Central memory CD8-positive, alpha-beta T cell (primary cell): ENCODE measurements at regions not wholly inside any gene's neighbourhood (a gene's known extent, or its start where the extent isn't known, plus 50 kb on each side); places are given as distances from the start of the nearest gene placed in this dataset.
"Not testable (repeated sequence)": the region's sequence is repeated elsewhere in the genome, so short reads cannot be mapped to it uniquely, and the experiment has no call there.

Source experiments
- ATAC-seq: fragments of 150-1000 bp; cut with Tn5 transposase; replicated peaks from 2 replicates; pipeline ENCODE4 v1.10.0; 2022; ENCODE audit warnings: mild to moderate bottlenecking, moderate FRiP score, moderate number of reproducible peaks; ENCODE audit not compliant: poor library complexity, severe bottlenecking; ENCODE audit errors: extremely low read depth
- DNase-seq, 2 donors: peaks; one replicate each; pipeline ENCODE4 v3.0.0; 2021; ENCODE audit warnings: low spot score in 2 of 2
- H3K27ac Mint-ChIP-seq: one replicate; pipeline ENCODE4 v1.8.0; 2022; ENCODE audit warnings: low read depth, mild to moderate bottlenecking, moderate library complexity, mixed read lengths
- H3K27me3 Mint-ChIP-seq: one replicate; pipeline ENCODE4 v1.8.0; 2022; ENCODE audit warnings: mixed read lengths
- H3K36me3 Mint-ChIP-seq: one replicate; pipeline ENCODE4 v1.8.0; 2022; ENCODE audit warnings: mild to moderate bottlenecking, moderate library complexity, mixed read lengths; ENCODE audit not compliant: insufficient read depth
- H3K4me1 Mint-ChIP-seq: one replicate; pipeline ENCODE4 v1.8.0; 2022; ENCODE audit warnings: mixed read lengths
- H3K4me3 Mint-ChIP-seq: one replicate; pipeline ENCODE4 v1.8.0; 2022; ENCODE audit warnings: mild to moderate bottlenecking, moderate library complexity, mixed read lengths
- H3K9me3 Mint-ChIP-seq: one replicate; pipeline ENCODE4 v1.8.0; 2022; ENCODE audit warnings: mixed read lengths

DNA sequence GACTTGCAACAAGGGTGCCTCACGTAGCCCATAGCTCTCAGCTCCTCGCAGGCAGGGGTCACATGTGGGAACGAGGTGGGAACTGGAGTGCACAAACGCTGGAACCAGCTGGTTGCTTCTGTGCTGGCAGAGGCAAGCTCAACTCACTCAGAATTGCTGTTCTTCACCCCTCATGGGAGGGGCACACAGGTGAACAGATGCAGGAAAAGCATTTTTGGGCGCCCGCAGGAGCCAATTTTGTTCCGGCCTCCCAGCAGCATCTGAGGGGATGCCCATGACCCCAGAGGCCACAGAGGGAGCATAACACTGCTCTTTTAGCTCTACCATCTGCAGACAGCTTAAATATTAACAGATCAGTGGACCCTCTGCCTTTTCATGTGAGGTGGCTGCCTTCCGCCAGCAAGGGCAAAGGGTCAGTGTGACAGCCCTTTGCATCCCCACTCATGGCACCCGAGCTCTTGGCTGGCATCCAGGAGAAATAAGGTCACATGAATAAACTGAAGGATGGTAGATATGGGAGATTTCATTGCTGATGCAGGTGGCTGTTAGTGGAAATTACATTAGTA is 196.2 kb downstream of the SLCO4C1 start:
- no peaks in the 10 kb centered on the region for H3K9me3 Mint-ChIP-seq
- no peaks in the 10 kb centered on the region for H3K27me3 Mint-ChIP-seq
- no peaks in the 10 kb centered on the region for H3K4me1 Mint-ChIP-seq
- DNase-seq: no peak
- H3K4me3 Mint-ChIP-seq: no peak overlapping the region
- H3K36me3 Mint-ChIP-seq: no peaks in the 10 kb centered on the region
- no peak for ATAC-seq
- H3K27ac Mint-ChIP-seq: no peak overlapping the region

DNA sequence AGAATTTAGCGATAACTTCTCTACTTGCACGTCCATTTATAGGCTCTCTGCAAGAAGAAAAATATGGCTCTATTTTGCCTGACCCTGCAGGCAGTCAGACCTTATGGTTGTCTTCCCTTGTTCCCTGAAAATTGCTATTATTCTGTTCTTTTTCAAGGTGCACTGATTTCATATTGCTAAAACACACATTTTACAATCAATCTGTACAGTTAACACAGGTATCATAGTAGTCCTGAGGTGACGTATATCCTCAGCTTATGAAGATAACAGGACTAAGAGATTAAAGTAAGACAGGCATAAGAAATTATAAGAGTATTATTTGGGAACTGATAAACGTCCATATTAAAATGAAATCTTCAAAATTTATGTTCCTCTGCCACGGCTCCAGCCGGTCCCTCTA is 197.0 kb downstream of the SLCO4C1 start:
- ATAC-seq, H3K36me3 Mint-ChIP-seq, H3K9me3 Mint-ChIP-seq, DNase-seq, H3K4me3 Mint-ChIP-seq, H3K27ac Mint-ChIP-seq, H3K27me3 Mint-ChIP-seq, H3K4me1 Mint-ChIP-seq: not testable (repeated sequence)

DNA sequence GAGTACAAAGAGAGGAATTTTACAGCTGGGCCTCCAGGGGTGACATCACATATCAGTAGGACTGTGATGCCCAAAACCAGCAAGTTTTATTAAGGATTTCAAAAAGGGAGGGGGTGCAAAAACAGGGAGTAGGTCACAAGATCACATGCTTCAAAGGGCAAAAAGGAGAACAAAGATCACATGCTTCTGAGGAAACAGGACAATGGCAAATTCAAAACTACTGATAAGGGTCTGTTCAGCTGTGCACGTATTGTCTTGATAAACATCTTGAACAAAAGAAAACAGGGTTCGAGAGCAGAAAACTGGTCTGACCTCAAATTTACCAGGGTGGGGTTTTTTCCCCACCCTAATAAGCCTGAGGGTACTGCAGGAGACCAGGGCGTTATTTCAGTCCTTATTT is 197.5 kb downstream of the SLCO4C1 start:
- ATAC-seq, H3K27ac Mint-ChIP-seq, H3K4me1 Mint-ChIP-seq, H3K27me3 Mint-ChIP-seq, H3K4me3 Mint-ChIP-seq, H3K9me3 Mint-ChIP-seq, H3K36me3 Mint-ChIP-seq, DNase-seq: not testable (repeated sequence)

DNA sequence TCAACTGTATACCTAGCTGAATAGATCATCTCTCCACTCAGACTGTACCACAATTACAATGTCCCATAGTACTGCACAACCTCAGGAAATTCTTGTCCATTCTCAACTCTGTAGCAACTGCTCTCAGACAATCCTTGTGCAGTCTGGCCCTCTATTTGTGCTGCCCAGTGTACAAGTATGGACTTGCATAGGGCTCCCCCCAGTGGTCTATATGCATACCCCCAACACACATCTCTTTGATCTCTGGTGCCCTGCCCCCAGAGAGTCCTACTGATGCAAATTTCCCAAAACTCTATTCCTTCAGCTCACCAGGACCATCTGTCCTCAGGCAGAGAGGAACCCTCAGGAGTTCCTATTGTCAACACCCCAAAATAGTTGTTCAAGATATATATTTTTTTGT is 205.3 kb downstream of the SLCO4C1 start:
- Mint-ChIP-seq H3K27ac (no peak overlapping the region), H3K27me3 (no peaks in the 10 kb centered on the region), H3K36me3 (no peaks in the 10 kb centered on the region), H3K9me3 (peaks cover under 1% of the 10 kb centered on the region), H3K4me3 (no peak overlapping the region), H3K4me1 (no peaks in the 10 kb centered on the region)
- ATAC-seq: peak; percentile 32
- no peak for DNase-seq

DNA sequence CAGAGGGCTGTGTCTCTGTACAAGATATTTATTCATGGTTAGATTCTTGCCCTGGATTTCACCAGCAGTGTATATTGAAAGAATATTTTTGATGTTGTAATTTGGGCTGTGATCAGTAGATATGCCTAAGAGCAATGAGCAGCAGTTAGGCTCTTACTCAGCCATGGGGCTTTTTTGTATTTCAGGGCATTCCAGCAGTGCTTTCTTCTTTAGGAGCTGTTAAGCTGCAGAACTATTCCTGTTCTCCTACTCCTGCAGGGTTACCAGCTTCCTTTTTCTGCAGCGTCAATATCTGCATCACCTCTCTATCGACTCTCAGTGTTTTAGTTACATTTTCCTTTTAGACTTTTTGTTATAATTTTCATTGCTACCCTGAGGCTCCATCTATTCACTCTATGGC is 206.2 kb downstream of the SLCO4C1 start:
- no peak for ATAC-seq
- Mint-ChIP-seq H3K27ac (no peak overlapping the region), H3K4me3 (no peak overlapping the region), H3K36me3 (no peaks in the 10 kb centered on the region), H3K9me3 (peaks cover 5% of the 10 kb centered on the region), H3K4me1 (no peaks in the 10 kb centered on the region), H3K27me3 (no peaks in the 10 kb centered on the region)
- no peak for DNase-seq

GRCh38 chr5:102087906-102088305 is 208.2 kb downstream of the SLCO4C1 start:
- Mint-ChIP-seq H3K27me3 (no peaks in the 10 kb centered on the region), H3K9me3 (peaks cover 5% of the 10 kb centered on the region), H3K4me3 (no peak overlapping the region), H3K36me3 (no peaks in the 10 kb centered on the region), H3K27ac (no peak overlapping the region), H3K4me1 (no peaks in the 10 kb centered on the region)
- no peak for ATAC-seq
- DNase-seq: no peak

DNA sequence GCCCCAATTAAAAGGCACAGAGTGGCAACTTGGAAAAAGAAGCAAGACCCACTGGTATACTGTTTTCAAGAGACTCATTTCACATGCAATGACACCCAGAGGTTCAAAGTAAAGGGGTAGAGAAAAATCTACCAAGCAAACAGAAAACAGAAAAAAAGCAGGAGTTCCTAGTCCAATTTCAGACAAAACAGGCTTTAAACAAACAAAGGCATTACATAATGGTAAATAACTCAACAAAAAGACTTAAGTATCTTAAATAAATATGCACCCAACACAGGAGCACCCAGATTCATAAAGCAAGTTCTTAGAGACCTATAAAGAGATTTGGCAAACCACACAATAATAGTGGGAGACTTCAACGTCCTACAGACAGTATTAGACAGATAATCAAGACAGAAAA is 215.8 kb downstream of the SLCO4C1 start:
- ATAC-seq (no peak), DNase-seq (no peak)
- Mint-ChIP-seq H3K4me3 (no peak overlapping the region), H3K36me3 (no peaks in the 10 kb centered on the region), H3K27ac (no peak overlapping the region), H3K4me1 (no peaks in the 10 kb centered on the region), H3K27me3 (no peaks in the 10 kb centered on the region), H3K9me3 (peaks cover under 1% of the 10 kb centered on the region)

DNA sequence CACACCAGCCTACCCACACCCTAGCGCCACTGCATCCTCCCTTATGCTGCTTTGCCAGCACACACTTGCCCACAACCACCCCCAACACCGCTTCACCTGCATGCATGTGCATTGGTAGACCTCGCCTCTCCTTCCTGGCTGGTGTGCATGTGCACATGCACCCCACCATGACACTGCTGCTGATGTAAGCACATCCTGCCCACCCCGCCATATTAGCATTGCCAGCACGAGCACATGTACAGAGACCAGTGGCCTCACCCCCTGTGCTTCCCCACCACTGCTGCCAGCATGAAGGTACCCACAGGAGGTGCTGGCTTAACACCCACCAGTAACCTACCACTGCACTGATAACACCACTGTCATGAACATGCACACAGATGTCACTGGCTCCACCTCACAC is 218.2 kb downstream of the SLCO4C1 start:
- no peaks in the 10 kb centered on the region for H3K27me3 Mint-ChIP-seq
- ATAC-seq (no peak), DNase-seq (no peak)
- no peak overlapping the region for H3K4me3 Mint-ChIP-seq
- no peak overlapping the region for H3K27ac Mint-ChIP-seq
- H3K36me3 Mint-ChIP-seq: no peaks in the 10 kb centered on the region
- H3K9me3 Mint-ChIP-seq: no peaks in the 10 kb centered on the region
- H3K4me1 Mint-ChIP-seq: no peaks in the 10 kb centered on the region

DNA sequence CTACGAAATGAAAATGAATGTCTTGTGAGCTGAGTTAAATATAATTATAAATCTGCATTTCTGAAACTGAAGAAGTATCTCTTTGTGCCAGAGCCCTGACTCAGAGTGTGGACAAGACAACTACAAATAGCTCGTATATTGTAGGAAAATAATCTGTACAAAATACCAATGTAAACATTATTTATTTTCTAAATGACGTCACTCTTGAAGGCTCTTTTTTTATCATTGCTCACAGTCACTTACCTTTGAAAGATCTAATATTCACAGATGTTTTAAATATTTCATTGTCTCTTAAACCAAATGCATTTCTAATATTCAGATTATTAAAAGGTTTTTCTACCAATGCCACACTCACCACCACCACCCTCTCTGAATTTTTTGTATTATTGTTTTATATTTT is 226.1 kb downstream of the SLCO4C1 start:
- no peaks in the 10 kb centered on the region for H3K4me1 Mint-ChIP-seq
- no peaks in the 10 kb centered on the region for H3K36me3 Mint-ChIP-seq
- no peaks in the 10 kb centered on the region for H3K9me3 Mint-ChIP-seq
- no peaks in the 10 kb centered on the region for H3K27me3 Mint-ChIP-seq
- ATAC-seq: no peak
- no peak overlapping the region for H3K27ac Mint-ChIP-seq
- H3K4me3 Mint-ChIP-seq: no peak overlapping the region
- DNase-seq: no peak

- Mint-ChIP-seq H3K9me3 (no peaks in the 10 kb centered on the region), H3K27me3 (no peaks in the 10 kb centered on the region), H3K36me3 (no peaks in the 10 kb centered on the region), H3K4me1 (no peaks in the 10 kb centered on the region), H3K27ac (no peak overlapping the region), H3K4me3 (no peak overlapping the region)
- DNase-seq (no peak), ATAC-seq (no peak)
Observed at GRCh38 chr5:102068870-102069269, 227.2 kb downstream of the SLCO4C1 start.

GRCh38 chr5:102049517-102049916 is 246.6 kb downstream of the SLCO4C1 start:
- ATAC-seq: no peak
- no peak for DNase-seq
- H3K9me3 Mint-ChIP-seq: peaks cover 4% of the 10 kb centered on the region
- no peaks in the 10 kb centered on the region for H3K36me3 Mint-ChIP-seq
- no peaks in the 10 kb centered on the region for H3K4me1 Mint-ChIP-seq
- H3K4me3 Mint-ChIP-seq: no peak overlapping the region
- H3K27ac Mint-ChIP-seq: no peak overlapping the region
- no peaks in the 10 kb centered on the region for H3K27me3 Mint-ChIP-seq

GRCh38 chr5:102048940-102049339 is 247.1 kb downstream of the SLCO4C1 start:
- DNase-seq: no peak
- Mint-ChIP-seq H3K36me3 (no peaks in the 10 kb centered on the region), H3K27me3 (no peaks in the 10 kb centered on the region), H3K27ac (no peak overlapping the region), H3K4me3 (no peak overlapping the region), H3K9me3 (no peaks in the 10 kb centered on the region), H3K4me1 (no peaks in the 10 kb centered on the region)
- ATAC-seq: no peak

GRCh38 chr5:102047073-102047472 is 249.0 kb downstream of the SLCO4C1 start:
- not testable (repeated sequence) for H3K4me3 Mint-ChIP-seq, H3K27me3 Mint-ChIP-seq, ATAC-seq, H3K27ac Mint-ChIP-seq, H3K9me3 Mint-ChIP-seq, H3K4me1 Mint-ChIP-seq, DNase-seq, H3K36me3 Mint-ChIP-seq

- no peak overlapping the region for H3K4me3 Mint-ChIP-seq
- H3K27ac Mint-ChIP-seq: no peak overlapping the region
- H3K4me1 Mint-ChIP-seq: no peaks in the 10 kb centered on the region
- ATAC-seq (no peak), DNase-seq (no peak)
- H3K27me3 Mint-ChIP-seq: no peaks in the 10 kb centered on the region
- no peaks in the 10 kb centered on the region for H3K9me3 Mint-ChIP-seq
- H3K36me3 Mint-ChIP-seq: no peaks in the 10 kb centered on the region
Observed at GRCh38 chr5:102040326-102040725, 255.8 kb downstream of the SLCO4C1 start.
